MM.1S (cell line): ENCODE measurements at regions not wholly inside any gene's neighbourhood (a gene's known extent, or its start where the extent isn't known, plus 50 kb on each side); places are given as distances from the start of the nearest gene placed in this dataset.

ENCODE experiments used
- CTCF ChIP-seq: fragments of 300-600 bp; sonication (generic); IDR thresholded peaks from 2 replicates; pipeline ENCODE4 v1.5.1; 2016; ENCODE audit warnings: antibody characterized with exemption, low read length, mixed read lengths
- EZH2 ChIP-seq: fragments of 300-600 bp; sonication (generic); optimal IDR thresholded peaks from 2 replicates; pipeline ENCODE3; 2017; ENCODE audit warnings: low read depth, mild to moderate bottlenecking, antibody characterized with exemption, low read length, mixed read lengths

DNA sequence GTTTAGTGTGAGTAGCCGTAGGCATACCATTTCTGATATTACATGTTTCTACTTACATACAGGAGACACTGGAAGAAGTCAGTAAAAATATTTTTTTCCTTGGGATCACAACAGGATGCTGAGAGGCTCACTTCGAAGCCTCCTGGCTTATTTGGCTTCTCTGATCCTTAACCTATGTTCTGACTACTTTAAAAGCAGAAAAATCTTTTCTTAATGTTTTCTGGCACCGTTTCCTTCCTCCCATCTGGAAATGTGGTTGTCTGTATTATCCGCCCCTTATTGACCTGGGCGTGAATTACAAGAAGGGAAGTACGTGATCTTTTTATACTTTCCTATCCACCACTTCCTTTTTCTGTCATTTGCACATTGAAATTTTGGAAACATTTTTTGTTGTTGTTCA, 379.6 kb downstream of the COL12A1 start:
- TF ChIP-seq CTCF (no peak), EZH2 (no peak)
